CD1c-positive myeloid dendritic cell (primary cell): ENCODE measurements at regions not wholly inside any gene's neighbourhood (a gene's known extent, or its start where the extent isn't known, plus 50 kb on each side); places are given as distances from the start of the nearest gene placed in this dataset.

Experiments
- DNase-seq: peaks from one replicate; pipeline ENCODE4 v3.0.0-alpha.2; 2016; ENCODE audit errors: extremely low spot score

DNA sequence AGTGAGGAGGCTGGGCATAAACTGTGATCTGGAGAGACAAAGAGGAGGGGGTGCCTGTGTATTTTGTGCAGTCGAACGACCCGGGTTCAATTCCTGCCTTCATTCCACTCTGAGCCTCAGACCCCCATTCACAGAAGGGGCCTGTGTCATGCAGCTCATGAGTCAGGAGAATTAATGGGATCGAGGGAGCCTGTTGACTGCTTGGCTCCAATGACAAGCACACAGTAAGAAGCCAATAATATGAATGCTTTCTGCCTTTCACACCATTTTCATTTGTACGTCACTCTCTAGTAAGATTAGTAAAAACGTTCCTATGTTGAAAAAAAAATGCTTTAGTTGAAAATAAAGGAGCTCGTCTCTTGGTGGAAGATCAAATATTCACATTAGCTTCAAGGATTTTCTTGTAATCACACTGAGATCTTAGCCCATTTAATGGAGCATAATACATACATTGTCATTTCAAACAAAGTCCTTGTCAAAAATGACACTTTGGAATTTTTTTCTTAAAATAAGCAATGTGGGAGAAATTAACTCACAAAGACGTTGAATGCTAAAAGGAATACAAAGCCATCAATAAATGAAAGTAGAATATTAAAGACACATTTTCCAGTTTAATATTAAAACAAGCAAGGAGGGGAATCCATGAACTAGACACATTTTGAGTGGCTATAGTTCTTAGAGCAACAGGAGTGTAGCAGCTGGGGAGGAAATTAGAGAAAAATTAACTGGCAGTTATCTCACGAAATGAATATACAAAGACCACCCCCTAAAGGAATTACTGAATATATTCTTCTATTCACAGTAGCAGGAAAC, 246.7 kb upstream of the AFDN start:
- DNase-seq: no peak

DNA sequence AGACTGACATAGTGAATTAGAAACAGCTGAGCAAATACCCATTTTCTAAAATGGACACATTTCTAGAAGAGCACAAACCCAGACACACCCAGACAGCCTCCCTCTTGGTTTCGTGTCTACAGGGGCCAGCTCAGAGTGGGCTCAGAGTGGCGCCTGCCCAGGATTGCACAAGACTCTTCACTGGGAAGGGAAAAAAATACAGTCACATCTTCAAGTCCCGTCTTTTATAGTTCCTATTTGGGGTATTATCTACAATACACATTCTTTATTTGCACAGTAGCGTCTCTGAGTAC, 246.1 kb upstream of the AFDN start:
- no peak for DNase-seq

DNA sequence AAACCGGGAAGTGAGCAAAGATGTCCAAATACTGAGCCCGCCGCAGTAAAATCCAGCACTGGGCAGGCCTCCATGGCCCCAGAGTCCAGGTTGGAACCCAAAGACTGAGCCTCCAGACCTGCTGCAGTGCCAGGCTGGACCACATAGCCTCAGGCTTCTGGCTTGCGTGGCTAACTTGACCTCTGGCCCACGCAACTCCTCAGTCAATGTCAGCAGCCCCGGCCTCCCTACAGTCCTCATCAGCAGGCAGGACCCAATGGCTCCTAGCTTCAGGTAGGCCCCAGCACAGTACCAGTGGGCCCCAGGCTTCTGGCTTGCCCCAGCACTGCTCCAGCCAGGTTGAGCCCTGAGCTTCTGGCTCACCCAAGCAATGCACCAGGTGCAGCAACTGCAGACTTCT, 245.1 kb upstream of the AFDN start:
- no peak for DNase-seq

DNA sequence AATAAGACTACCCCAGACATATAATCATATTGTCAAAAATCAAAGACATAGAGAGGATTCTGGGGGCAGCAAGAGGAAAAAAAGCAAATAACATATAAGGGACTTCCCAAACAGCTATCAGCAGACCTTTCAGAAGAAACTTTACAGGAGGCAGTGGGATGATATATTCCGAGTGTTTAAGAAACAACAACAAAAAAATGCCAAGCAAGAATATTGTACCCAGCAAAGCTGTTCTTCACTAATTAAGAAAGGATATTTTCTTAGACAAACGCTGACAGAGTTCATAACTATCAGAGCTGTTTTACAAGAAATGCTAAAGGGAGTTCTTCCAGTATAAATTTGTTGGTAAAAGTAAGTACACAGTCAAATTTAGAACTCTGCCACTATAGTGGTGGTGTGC, 243.3 kb upstream of the AFDN start:
- no peak for DNase-seq

DNA sequence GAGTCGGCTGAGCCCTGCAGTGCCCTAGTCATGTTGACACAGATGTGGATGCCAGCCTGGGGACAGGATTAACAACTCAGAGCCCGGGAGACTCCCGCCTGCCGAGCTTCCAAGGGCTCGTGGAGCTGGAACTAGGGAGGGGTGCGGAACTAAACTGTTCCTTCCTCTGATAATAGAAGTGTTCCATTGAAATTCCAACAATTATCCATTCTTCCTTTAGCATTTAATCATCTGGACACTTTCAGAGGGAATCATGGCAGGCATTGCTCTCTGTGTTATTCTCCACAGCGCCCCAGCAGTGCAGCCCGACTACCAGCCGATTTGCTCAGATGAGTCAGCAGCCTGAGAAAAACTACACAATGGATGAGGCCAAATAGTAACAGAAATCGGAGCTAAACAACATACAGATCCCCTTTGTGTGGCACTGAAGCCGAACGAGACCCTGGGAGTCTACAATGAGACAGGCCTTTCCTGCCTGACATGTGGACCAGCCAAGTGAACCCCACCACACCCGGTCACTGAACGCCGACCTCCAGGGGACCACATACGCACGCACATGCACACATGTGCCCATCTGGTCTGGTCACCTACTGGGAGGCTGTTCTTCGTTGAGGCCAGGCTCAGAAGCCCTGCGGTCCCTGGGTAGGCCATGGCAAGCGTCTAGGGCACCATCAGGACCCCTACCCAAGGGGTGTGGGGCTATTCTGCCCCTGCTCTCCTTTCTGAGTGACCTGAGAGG, 238.4 kb upstream of the AFDN start:
- DNase-seq: no peak

DNA sequence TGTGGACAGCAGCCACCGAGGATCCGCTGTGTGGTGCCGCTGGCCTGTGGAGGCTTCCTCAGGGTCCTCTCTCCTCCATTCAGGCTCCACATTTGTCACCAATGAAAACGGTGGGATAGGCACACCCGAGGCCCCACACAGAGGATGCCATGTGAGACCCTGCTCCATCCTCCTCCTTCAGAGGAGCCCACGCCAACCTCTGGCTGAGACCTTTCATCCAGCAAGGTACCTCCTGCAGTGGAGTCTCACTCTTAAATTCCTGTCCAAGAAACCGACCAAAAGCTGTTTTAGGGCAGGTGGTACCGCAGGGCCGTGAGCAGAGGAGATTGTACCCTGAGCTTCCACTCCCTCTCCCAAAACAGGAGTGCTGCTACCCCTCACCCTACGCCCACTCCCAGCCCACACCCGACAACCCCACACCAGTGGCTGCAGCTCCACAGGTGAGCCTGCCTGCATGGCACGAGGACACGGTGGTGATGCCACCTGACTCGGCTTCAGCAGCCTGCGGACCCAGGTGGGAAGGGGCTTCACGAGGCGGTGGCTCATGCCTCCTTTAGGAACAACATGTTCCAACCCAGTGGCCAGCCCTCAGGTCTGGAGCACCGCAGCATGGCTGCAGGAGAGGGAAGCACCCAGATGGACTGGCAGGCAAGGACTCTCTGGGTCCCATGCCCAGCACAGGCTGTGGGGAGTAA, 237.6 kb upstream of the AFDN start:
- no peak for DNase-seq

DNA sequence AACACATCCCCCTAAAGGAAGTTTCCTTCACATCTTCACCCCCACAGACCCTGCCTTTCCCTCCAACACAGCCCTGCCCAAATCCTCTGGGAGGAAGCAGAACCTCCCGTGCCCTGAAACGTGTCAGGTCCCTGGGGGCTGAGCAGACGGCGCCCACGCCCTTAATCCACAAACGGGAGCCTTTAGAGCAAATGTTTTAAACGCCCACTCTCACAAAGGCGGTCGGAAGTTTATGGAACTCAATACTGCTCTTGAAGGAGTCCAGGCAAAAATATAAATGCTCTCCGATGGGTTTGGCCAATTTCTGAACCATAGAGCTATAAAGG, 237.1 kb upstream of the AFDN start:
- DNase-seq: no peak

DNA sequence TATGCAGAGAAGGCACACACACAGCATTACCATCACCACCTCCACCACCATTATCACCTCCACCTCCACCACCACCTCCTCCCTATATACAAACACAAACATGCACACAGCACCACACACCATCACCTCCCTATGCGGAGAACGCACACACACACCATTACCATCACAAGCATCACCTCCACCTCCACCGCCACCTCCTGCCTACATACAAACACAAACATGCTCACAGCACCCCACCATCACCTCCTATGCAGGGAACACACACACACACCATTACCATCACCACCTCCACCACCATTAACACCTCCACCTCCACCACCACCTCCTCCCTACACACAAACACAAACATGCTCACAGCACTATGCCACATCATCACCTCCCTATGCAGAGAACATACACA, 236.5 kb upstream of the AFDN start:
- no peak for DNase-seq
